Smooth muscle cell (in vitro differentiated cells): ENCODE measurements at regions not wholly inside any gene's neighbourhood (a gene's known extent, or its start where the extent isn't known, plus 50 kb on each side); places are given as distances from the start of the nearest gene placed in this dataset.
A peak's percentile ranks its signal among the peaks of the same experiment; 100 is the strongest.

Experiments used
- DNase-seq: peaks from one replicate; lab custom pipeline; 2025; ENCODE audit not compliant: unreplicated experiment; lab: John Stamatoyannopoulos, UW
- H2AFZ ChIP-seq: fragments of 200-600 bp; sonication (generic); 2 replicates; pipeline ENCODE4 v1.6.0; 2016; ENCODE audit warnings: antibody characterized with exemption, low read depth, mild to moderate bottlenecking
- H3F3A ChIP-seq: fragments of 200-600 bp; sonication (generic); 2 replicates; pipeline ENCODE4 v1.6.0; 2017; ENCODE audit warnings: antibody characterized with exemption, low read depth
- H3K27ac ChIP-seq: fragments of 200-600 bp; sonication (generic); 2 replicates; pipeline ENCODE4 v1.5.1; 2016; ENCODE audit warnings: low read depth, mild to moderate bottlenecking
- H3K27me3 ChIP-seq: fragments of 200-600 bp; sonication (generic); 2 replicates; pipeline ENCODE4 v1.6.1; 2016; ENCODE audit warnings: low read depth, mild to moderate bottlenecking
- H3K36me3 ChIP-seq: fragments of 200-600 bp; sonication (generic); 2 replicates; pipeline ENCODE4 v1.5.1; 2016; ENCODE audit warnings: low read depth
- H3K4me1 ChIP-seq: fragments of 200-600 bp; sonication (generic); 2 replicates; pipeline ENCODE4 v1.5.1; 2016; ENCODE audit warnings: low read depth
- H3K4me2 ChIP-seq: fragments of 200-600 bp; sonication (generic); 2 replicates; pipeline ENCODE4 v1.6.0; 2016; ENCODE audit warnings: mild to moderate bottlenecking
- H3K4me3 ChIP-seq: fragments of 200-600 bp; sonication (generic); 2 replicates; pipeline ENCODE4 v1.5.1; 2016; ENCODE audit warnings: mild to moderate bottlenecking
- H3K79me2 ChIP-seq: fragments of 200-600 bp; sonication (generic); 2 replicates; pipeline ENCODE4 v1.6.0; 2016; ENCODE audit warnings: low read depth, mild to moderate bottlenecking
- H3K9ac ChIP-seq: fragments of 200-600 bp; sonication (generic); 2 replicates; pipeline ENCODE4 v1.6.0; 2016; ENCODE audit warnings: low read depth
- H3K9me3 ChIP-seq: fragments of 200-600 bp; sonication (generic); replicated peaks from 2 replicates; pipeline ENCODE4 v1.5.1; 2016; ENCODE audit warnings: low read depth
- H4K20me1 ChIP-seq: fragments of 200-600 bp; sonication (generic); 2 replicates; pipeline ENCODE4 v1.6.0; 2016; ENCODE audit warnings: low read depth
- WGBS: methylation state at CpG from one replicate; pipeline ENCODE4 v1.1.7; 2016; ENCODE audit warnings: low lambda C conversion rate; 5-methylcytosine and 5-hydroxymethylcytosine counted together
- TF ChIP-seq, protein P1 (sequence below): fragments of 200-600 bp; sonication (generic); IDR thresholded peaks from 2 replicates; pipeline ENCODE4 v1.5.1; 2017; ENCODE audit warnings: borderline replicate concordance, mild to moderate bottlenecking, antibody characterized with exemption; ENCODE audit not compliant: insufficient read depth, poor library complexity, severe bottlenecking

- whole genome bisulfite sequencing: 37% methylated on average over 18 of the region's 20 CpGs
- Histone ChIP-seq H2AFZ (peak overlapping the region; percentile 60), H4K20me1 (no peaks in the 10 kb centered on the region), H3F3A (peaks cover 12% of the 10 kb centered on the region), H3K9me3 (no peaks in the 10 kb centered on the region), H3K27me3 (no peaks in the 10 kb centered on the region), H3K4me2 (peak overlapping the region; percentile 72), H3K27ac (peak overlapping the region; percentile 91), H3K9ac (peak overlapping the region; percentile 66), H3K4me1 (peaks cover 10% of the 10 kb centered on the region), H3K4me3 (no peak overlapping the region), H3K79me2 (no peaks in the 10 kb centered on the region), H3K36me3 (no peaks in the 10 kb centered on the region)
- TF ChIP-seq, protein P1, sequence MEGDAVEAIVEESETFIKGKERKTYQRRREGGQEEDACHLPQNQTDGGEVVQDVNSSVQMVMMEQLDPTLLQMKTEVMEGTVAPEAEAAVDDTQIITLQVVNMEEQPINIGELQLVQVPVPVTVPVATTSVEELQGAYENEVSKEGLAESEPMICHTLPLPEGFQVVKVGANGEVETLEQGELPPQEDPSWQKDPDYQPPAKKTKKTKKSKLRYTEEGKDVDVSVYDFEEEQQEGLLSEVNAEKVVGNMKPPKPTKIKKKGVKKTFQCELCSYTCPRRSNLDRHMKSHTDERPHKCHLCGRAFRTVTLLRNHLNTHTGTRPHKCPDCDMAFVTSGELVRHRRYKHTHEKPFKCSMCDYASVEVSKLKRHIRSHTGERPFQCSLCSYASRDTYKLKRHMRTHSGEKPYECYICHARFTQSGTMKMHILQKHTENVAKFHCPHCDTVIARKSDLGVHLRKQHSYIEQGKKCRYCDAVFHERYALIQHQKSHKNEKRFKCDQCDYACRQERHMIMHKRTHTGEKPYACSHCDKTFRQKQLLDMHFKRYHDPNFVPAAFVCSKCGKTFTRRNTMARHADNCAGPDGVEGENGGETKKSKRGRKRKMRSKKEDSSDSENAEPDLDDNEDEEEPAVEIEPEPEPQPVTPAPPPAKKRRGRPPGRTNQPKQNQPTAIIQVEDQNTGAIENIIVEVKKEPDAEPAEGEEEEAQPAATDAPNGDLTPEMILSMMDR: no peak
- peak; percentile 75 for DNase-seq
These were observed 56.5 kb upstream of the GATA2 start for GRCh38 chr3:128549283-128550112.

DNA sequence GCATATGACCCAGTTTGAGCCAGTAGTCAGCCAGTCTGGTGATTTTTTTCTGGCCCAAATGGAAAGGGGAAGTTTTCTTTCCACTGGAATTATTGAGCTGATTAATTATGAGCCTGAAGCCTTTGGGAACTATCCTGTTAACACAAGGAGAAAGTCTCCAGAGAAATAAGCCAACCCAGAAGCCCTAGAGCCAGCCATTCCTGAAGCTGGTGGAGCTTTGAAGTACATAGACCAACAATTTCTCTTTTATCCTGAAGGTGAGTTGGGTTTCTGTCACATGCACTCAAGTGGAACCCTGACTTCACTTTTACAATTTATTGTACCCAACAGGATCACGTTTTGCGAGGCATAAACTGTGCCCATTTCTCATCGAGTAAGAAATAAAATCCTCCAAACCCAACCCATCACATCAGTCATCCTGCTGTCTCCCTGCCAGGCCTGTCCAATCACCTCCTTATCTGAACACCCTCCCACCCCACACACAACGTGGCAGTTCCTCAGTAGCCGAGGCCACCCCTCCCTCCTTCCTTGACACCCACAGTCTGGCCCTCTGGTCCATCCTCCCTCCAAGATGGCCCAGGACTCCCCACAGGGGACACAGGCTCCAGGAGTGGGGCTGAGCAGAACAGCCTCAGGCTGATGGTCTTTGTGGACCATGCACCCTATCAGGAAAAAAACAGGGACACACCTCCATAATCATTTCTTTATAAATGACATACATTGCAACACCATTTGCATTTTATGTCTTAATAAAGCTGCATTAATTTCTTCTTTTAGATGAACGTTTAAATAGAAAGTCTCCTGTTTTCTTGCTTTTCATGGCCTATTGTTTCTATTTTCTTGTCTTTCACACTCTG lies 55.7 kb upstream of the GATA2 start:
- Histone ChIP-seq H3K27ac (peak overlapping the region; percentile 91), H3K4me3 (no peak overlapping the region), H3K9me3 (no peaks in the 10 kb centered on the region), H3K36me3 (no peaks in the 10 kb centered on the region), H3F3A (peaks cover 12% of the 10 kb centered on the region), H3K4me1 (peaks cover 10% of the 10 kb centered on the region), H3K79me2 (no peaks in the 10 kb centered on the region), H3K27me3 (no peaks in the 10 kb centered on the region), H4K20me1 (no peaks in the 10 kb centered on the region), H2AFZ (peak overlapping the region; percentile 60), H3K4me2 (peak overlapping the region; percentile 72), H3K9ac (peak overlapping the region; percentile 53)
- WGBS: 59% methylated on average over 6 of the region's 6 CpGs
- DNase-seq: no peak
- TF ChIP-seq, protein P1: no peak

DNA sequence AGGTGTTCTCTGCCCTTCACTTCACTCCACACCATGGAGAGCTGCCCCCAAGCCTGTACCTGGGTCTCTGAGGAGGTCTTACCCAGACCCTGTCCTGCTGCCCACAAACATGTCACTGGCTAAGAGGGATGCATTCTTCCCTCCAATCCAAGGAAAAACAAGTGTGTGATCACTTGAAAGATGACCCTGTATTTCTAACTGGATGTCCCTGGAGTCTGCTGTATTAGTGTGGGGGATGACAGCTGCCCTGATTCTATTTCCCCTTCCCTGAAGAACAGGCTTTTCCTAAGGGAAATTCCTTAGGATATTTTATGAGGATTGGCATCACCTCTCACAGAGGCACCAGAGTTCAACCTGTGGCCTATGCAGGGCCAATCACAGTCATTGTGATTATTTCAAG lies 55.0 kb upstream of the GATA2 start:
- peaks cover 10% of the 10 kb centered on the region for H3K4me1 ChIP-seq
- no peaks in the 10 kb centered on the region for H3K79me2 ChIP-seq
- H2AFZ ChIP-seq: no peak overlapping the region
- H3K4me2 ChIP-seq: peak overlapping the region; percentile 72
- peaks cover 12% of the 10 kb centered on the region for H3F3A ChIP-seq
- peak overlapping the region; percentile 53 for H3K9ac ChIP-seq
- peak overlapping the region; percentile 91 for H3K27ac ChIP-seq
- H4K20me1 ChIP-seq: no peaks in the 10 kb centered on the region
- no peak for DNase-seq
- no peaks in the 10 kb centered on the region for H3K36me3 ChIP-seq
- no peak overlapping the region for H3K4me3 ChIP-seq
- no peaks in the 10 kb centered on the region for H3K27me3 ChIP-seq
- H3K9me3 ChIP-seq: no peaks in the 10 kb centered on the region
- TF ChIP-seq, protein P1: no peak
